A549 (cell line): ENCODE measurements at regions not wholly inside any gene's neighbourhood (a gene's known extent, or its start where the extent isn't known, plus 50 kb on each side); places are given as distances from the start of the nearest gene placed in this dataset.
"Not testable (repeated sequence)": the region's sequence is repeated elsewhere in the genome, so short reads cannot be mapped to it uniquely, and the experiment has no call there.

Experiments used
- CEBPB ChIP-seq, 2 experiments: fragments of >200 bp in 1 of 2; sonication (Bioruptor Twin) in 1 of 2; formaldehyde crosslinking in 1 of 2; IDR thresholded peaks; 2 replicates each; pipeline ENCODE4 v1.6.1; 2012 to 2016
- CHD4 ChIP-seq: fragments of 200-600 bp; sonication (generic); IDR thresholded peaks from 2 replicates; pipeline ENCODE4 v1.6.1; 2016; ENCODE audit warnings: antibody characterized with exemption, mild to moderate bottlenecking, borderline replicate concordance
- CTCF ChIP-seq: fragments of >200 bp; sonication (Bioruptor Twin); formaldehyde crosslinking; IDR thresholded peaks from 3 replicates; pipeline ENCODE4 v1.5.1; 2016
- EHMT2 ChIP-seq: fragments of 200-600 bp; sonication (generic); IDR thresholded peaks from 2 replicates; pipeline ENCODE4 v1.6.1; 2016; ENCODE audit warnings: antibody characterized with exemption, low read depth, mild to moderate bottlenecking, moderate library complexity
- EP300 ChIP-seq, 2 experiments: fragments of >200 bp; sonication (Bioruptor Twin); formaldehyde crosslinking; IDR thresholded peaks; 2 replicates in 1 of 2; 3 replicates in 1 of 2; pipeline ENCODE4 v1.6.1; 2016 to 2017
- HES2 ChIP-seq: fragments of >200 bp; sonication (Bioruptor Twin); formaldehyde crosslinking; IDR thresholded peaks from 2 replicates; pipeline ENCODE4 v1.6.1; 2016
- POLR2A ChIP-seq: IDR thresholded peaks from 2 replicates; pipeline ENCODE4 v1.6.1; 2012; ENCODE audit warnings: mild to moderate bottlenecking, low read length
- REST ChIP-seq: fragments of 200-600 bp; sonication (generic); IDR thresholded peaks from 2 replicates; pipeline ENCODE4 v1.6.1; 2016; ENCODE audit warnings: antibody characterized with exemption, mild to moderate bottlenecking, moderate library complexity

GRCh38 chr16:35590913-35591312 lies 2131.5 kb downstream of the TP53TG3F start:
- not testable (repeated sequence) for TF ChIP-seq CTCF; EHMT2; EP300 (IDR thresholded peaks at IDR 0.05); REST; HES2; CEBPB (IDR thresholded peaks at IDR 0.05); POLR2A; CHD4
